Lower leg skin (tissue), 4 donors: ENCODE measurements at regions not wholly inside any gene's neighbourhood (a gene's known extent, or its start where the extent isn't known, plus 50 kb on each side); places are given as distances from the start of the nearest gene placed in this dataset.

Experiments
- DNase-seq, 2 donors: peaks; one replicate each; pipeline ENCODE4 v3.0.0-alpha.2; 2019; ENCODE audit warnings: low spot score in 2 of 2
- H3K4me3 ChIP-seq: fragments of 200-600 bp; sonication (generic); 2 replicates; pipeline ENCODE4 v1.5.1; 2017; ENCODE audit warnings: mild to moderate bottlenecking, low read depth; ENCODE audit not compliant: poor library complexity, severe bottlenecking
- POLR2A ChIP-seq, 2 donors: fragments of 450-650 bp; IDR thresholded peaks; one replicate each; pipeline ENCODE4 v1.6.1; 2016 to 2017; ENCODE audit warnings: antibody characterized with exemption in 2 of 2, mild to moderate bottlenecking in 1 of 2, moderate library complexity in 1 of 2
- WGBS, 2 donors: methylation state at CpG; one replicate each; pipeline ENCODE4 v1.1.5; 2018; 5-methylcytosine and 5-hydroxymethylcytosine counted together
- intact Hi-C: fragments of 100-400 bp; cut with DNase I; formaldehyde crosslinking; loops from one replicate; pipeline ENCODE4 v1.15.0; 2023; ENCODE audit warnings: low total_unique reads
- TF ChIP-seq, protein P1 (sequence below), 3 donors: fragments of 450-650 bp; IDR thresholded peaks; one replicate each; pipeline ENCODE4 v1.5.1; 2016; ENCODE audit warnings: antibody characterized with exemption in 3 of 3, mild to moderate bottlenecking in 3 of 3, moderate library complexity in 2 of 3

DNA sequence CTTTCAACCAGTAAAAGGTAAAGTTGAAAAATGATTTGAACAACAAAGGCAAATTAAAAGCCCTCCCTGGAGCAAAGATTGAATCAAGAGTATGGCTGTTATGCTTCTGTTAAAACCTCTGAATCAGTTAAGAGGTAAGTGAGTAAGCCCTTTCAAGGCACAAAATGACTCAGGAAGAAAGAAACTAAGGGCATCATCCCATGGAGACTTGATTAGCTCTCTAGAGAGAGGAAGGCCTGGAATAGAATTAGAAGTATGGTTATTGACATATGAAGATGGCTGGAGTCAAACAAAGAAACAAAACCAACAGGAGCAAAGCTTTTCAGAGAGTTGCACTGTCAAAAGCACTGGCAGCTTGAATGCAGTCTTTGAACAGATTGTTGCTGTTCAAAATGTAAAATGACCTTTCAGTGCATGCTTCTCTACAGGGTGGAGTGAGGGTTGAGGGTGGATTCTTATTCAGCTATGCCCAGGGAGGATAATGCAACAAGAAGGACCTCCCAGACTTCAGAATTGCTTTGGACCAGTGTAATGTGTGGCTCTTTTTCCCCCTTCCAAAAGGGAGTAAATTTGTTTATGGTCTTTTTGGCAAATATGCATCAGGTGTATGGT lies 365.5 kb downstream of the GBA3 start:
- no peak for DNase-seq
- no peak overlapping the region for H3K4me3 ChIP-seq
- no peak for TF ChIP-seq POLR2A (IDR thresholded peaks at IDR 0.05)
- TF ChIP-seq, protein P1, sequence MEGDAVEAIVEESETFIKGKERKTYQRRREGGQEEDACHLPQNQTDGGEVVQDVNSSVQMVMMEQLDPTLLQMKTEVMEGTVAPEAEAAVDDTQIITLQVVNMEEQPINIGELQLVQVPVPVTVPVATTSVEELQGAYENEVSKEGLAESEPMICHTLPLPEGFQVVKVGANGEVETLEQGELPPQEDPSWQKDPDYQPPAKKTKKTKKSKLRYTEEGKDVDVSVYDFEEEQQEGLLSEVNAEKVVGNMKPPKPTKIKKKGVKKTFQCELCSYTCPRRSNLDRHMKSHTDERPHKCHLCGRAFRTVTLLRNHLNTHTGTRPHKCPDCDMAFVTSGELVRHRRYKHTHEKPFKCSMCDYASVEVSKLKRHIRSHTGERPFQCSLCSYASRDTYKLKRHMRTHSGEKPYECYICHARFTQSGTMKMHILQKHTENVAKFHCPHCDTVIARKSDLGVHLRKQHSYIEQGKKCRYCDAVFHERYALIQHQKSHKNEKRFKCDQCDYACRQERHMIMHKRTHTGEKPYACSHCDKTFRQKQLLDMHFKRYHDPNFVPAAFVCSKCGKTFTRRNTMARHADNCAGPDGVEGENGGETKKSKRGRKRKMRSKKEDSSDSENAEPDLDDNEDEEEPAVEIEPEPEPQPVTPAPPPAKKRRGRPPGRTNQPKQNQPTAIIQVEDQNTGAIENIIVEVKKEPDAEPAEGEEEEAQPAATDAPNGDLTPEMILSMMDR (IDR thresholded peaks at IDR 0.05): no peak
- intact Hi-C loops: no loop called here

DNA sequence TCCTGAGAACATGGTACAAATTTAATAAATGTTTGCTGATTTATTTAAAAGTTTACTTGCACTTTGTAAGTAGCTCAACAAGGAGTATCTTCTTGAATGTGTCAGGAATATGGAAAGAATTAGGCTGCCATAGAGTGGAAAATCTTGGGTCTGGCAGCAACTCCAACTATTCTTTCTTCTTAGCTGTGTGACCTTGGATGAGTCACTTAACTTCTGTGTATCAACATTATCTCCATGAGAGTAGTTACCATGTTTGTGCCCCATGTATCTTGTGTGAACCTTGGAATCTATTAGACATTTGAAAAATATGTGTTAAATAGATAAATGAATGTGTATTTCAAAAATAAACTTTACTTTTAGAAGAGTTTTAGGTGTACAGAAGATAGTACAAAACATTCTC lies 348.8 kb downstream of the GBA3 start:
- intact Hi-C loops: no loop called here
- no peak for TF ChIP-seq POLR2A (IDR thresholded peaks at IDR 0.05)
- TF ChIP-seq, protein P1 (IDR thresholded peaks at IDR 0.05): no peak
- H3K4me3 ChIP-seq: no peak overlapping the region
- DNase-seq: no peak

DNA sequence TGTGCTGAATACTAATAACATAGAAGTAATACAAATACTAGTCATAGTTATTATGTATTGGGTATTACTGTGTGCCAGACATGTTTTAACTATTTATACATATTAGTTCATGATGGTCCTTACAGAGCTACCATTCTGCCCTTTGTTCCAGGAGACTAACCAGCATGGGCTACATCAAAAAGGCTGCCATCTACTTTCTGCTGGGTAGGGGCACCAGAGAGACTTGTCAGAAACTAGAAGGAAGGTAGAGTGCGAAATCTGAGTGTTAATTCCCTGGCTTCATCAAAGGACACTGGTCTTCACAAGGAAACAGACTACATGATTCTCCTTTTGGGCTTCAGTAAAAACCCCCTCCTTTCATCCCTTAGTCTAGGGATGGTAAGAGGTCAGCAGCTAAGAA lies 347.8 kb downstream of the GBA3 start:
- intact Hi-C loops: no loop called here
- WGBS, 2 donors: 88 to 91% methylated on average over 1 of the region's 1 CpG
- DNase-seq: no peak

DNA sequence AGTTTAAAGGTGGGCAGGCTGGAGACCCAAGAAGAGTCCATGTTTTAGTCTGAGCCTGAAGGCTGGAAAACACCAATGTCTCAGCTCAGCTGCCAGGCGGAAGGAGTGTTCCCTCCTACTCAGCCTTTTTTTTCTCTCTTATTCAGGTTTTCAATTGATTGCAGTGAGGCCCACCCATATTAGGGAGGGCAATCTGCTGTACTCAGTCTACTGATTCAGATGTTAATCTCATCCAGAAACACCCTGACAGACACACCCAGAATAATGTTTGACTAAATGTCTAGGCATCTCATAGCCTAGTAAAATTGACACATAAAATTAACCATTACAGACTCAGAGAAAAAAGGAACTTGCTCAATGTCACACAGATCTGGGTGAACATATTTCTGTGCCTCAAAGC lies 347.1 kb downstream of the GBA3 start:
- no peak for TF ChIP-seq POLR2A (IDR thresholded peaks at IDR 0.05)
- TF ChIP-seq, protein P1 (IDR thresholded peaks at IDR 0.05): no peak
- WGBS, 2 donors: 46 to 50% methylated on average over 1 of the region's 1 CpG
- no peak overlapping the region for H3K4me3 ChIP-seq
- DNase-seq: no peak
- intact Hi-C loops: no loop called here

More for the DNA sequence above, 347.8 kb downstream of the GBA3 start:
- H3K4me3 ChIP-seq: no peak overlapping the region
- TF ChIP-seq, protein P1 (IDR thresholded peaks at IDR 0.05): no peak
- TF ChIP-seq POLR2A (IDR thresholded peaks at IDR 0.05): no peak

DNA sequence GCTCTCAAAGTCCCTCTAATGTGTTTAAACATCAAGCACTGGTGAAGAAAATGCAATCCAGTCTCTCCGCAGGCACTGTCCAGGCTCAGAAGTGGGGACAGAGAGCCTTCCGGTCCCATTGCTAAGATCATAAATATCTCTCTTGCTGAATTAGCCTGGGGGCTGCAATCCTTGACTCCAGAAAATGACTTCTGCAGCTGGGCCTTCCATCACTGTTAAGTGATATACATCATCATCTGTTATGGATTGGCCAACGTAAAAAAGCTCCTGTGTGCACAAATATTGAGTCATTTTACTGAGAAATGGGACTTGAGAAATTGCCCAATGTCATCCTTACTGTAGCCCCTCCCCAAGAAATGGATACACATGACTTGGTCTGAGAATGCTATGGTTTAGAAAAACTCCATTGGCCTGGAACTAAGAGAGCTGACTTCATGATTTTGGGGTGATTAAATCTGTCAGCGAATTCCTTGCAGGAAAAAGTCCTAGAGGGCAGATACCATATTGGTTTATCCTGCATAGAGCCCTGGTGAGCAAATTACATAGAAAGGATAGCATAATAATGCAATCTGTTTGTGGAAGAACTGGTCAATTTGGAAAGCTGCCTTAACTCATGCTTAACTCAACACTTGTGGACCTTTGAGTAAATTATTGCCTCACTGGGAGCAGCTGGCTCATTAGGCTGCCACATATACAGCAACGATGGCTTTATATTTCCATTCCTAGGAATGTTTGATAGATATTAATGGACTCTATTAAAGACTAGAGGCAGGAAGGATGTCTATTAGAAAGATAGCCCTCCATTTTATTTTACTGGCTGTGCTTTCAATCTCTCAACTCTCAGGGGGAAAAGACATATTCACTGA lies 346.1 kb downstream of the GBA3 start:
- no peak for DNase-seq
- TF ChIP-seq POLR2A (IDR thresholded peaks at IDR 0.05): no peak
- TF ChIP-seq, protein P1 (IDR thresholded peaks at IDR 0.05): no peak
- H3K4me3 ChIP-seq: no peak overlapping the region
- WGBS, 2 donors: 63 to 66% methylated on average over 5 of the region's 5 CpGs
- intact Hi-C loops: no loop called here
